Uterus (tissue), 3 donors: ENCODE measurements at regions not wholly inside any gene's neighbourhood (a gene's known extent, or its start where the extent isn't known, plus 50 kb on each side); places are given as distances from the start of the nearest gene placed in this dataset.

Source experiments
- DNase-seq, 2 donors: peaks; one replicate each; pipeline ENCODE4 v3.0.0-alpha.2; 2019 to 2020
- H3K27ac ChIP-seq, 2 donors: fragments of 200-600 bp; sonication (generic); 1 replicate in 1 of 2; 2 replicates in 1 of 2; pipeline ENCODE4 v1.5.1; 2016 to 2018
- H3K27me3 ChIP-seq, 2 donors: fragments of 200-600 bp; sonication (generic); one replicate each; pipeline ENCODE4 v1.5.1; 2018 to 2019; ENCODE audit warnings: control low read depth in 1 of 2
- H3K36me3 ChIP-seq, 2 donors: fragments of 200-600 bp; sonication (generic); one replicate each; pipeline ENCODE4 v1.5.1; 2019; ENCODE audit warnings: control low read depth in 1 of 2
- H3K4me1 ChIP-seq, 2 donors: fragments of 200-600 bp; sonication (generic); one replicate each; pipeline ENCODE4 v1.5.1; 2018 to 2019; ENCODE audit warnings: control low read depth in 1 of 2
- H3K4me3 ChIP-seq, 2 donors: fragments of 200-600 bp; sonication (generic); 1 replicate in 1 of 2; 2 replicates in 1 of 2; pipeline ENCODE4 v1.5.1; 2018 to 2019; ENCODE audit warnings: mild to moderate bottlenecking in 1 of 2
- H3K9me3 ChIP-seq, 2 donors: fragments of 200-600 bp; sonication (generic); one replicate each; pipeline ENCODE4 v1.5.1; 2019; ENCODE audit warnings: control low read depth in 1 of 2
- CTCF ChIP-seq, 4 experiments: fragments of 200-600 bp in 2 of 4; fragments of 450-650 bp in 2 of 4; sonication (generic) in 2 of 4; IDR thresholded peaks; one replicate each; pipeline ENCODE4 v1.5.1; 2016 to 2019; ENCODE audit warnings: antibody characterized with exemption in 4 of 4, mild to moderate bottlenecking in 2 of 4, moderate library complexity in 1 of 4
- POLR2A ChIP-seq, 2 donors: fragments of 450-650 bp; IDR thresholded peaks; one replicate each; pipeline ENCODE4 v1.6.1; 2016; ENCODE audit warnings: antibody characterized with exemption in 2 of 2, mild to moderate bottlenecking in 1 of 2, moderate library complexity in 1 of 2
- intact Hi-C: fragments of 100-400 bp; cut with DNase I; formaldehyde crosslinking; loops from one replicate; pipeline ENCODE4 v1.15.1; 2023; ENCODE audit warnings: low total_unique reads
- donor health status: DM: yes; HTN: yes; CAD: no.

- Histone ChIP-seq H3K4me3 (no peak overlapping the region), H3K27me3 (no peaks in the 10 kb centered on the region), H3K36me3 (no peaks in the 10 kb centered on the region), H3K9me3 (no peaks in the 10 kb centered on the region), H3K27ac (no peak overlapping the region), H3K4me1 (no peaks in the 10 kb centered on the region)
- intact Hi-C loops, result no loop called here
- DNase-seq, result no peak
- no peak for TF ChIP-seq POLR2A (IDR thresholded peaks at IDR 0.05)
- no peak for TF ChIP-seq CTCF (IDR thresholded peaks at IDR 0.05)
These were observed 124.8 kb downstream of the TMTC3 start for GRCh38 chr12:88266806-88267360.

- no peak for DNase-seq
- TF ChIP-seq POLR2A (IDR thresholded peaks at IDR 0.05) (no peak), CTCF (IDR thresholded peaks at IDR 0.05) (no peak)
- no peak overlapping the region for H3K27ac ChIP-seq
- H3K9me3 ChIP-seq, result no peaks in the 10 kb centered on the region
- no peaks in the 10 kb centered on the region for H3K36me3 ChIP-seq
- intact Hi-C loops, result no loop called here
- H3K27me3 ChIP-seq, result no peaks in the 10 kb centered on the region
- H3K4me3 ChIP-seq, result no peak overlapping the region
- H3K4me1 ChIP-seq, result no peaks in the 10 kb centered on the region
These were observed 125.5 kb downstream of the TMTC3 start for GRCh38 chr12:88267630-88268029.

DNA sequence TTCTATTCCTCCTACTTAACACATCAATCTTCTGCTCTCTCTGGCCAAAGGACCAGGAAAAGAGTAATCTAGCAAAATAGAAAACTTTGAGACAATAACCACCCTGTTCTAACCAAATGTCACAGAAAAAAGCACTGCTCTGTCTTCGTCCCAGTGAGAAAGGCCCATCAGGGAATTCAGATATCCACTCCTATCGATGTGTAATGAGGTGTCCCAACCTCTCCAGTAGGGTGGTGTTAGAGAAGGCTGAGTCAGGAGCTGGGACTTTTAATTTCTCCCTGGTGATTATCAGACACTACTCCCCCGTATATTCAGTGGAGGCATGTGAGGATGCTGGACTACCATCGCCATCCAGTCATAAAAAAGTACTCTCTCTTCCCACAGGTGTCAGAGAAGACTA lies 130.3 kb downstream of the TMTC3 start:
- TF ChIP-seq POLR2A (IDR thresholded peaks at IDR 0.05), result no peak
- no peak for TF ChIP-seq CTCF (IDR thresholded peaks at IDR 0.05)
- intact Hi-C loops, result no loop called here
- Histone ChIP-seq H3K4me1 (no peaks in the 10 kb centered on the region), H3K4me3 (no peak overlapping the region), H3K9me3 (no peaks in the 10 kb centered on the region), H3K27ac (no peak overlapping the region), H3K27me3 (peaks cover 0 to 5% of the 10 kb centered on the region in 2 donors), H3K36me3 (no peaks in the 10 kb centered on the region)
- no peak for DNase-seq

GRCh38 chr12:88273450-88273849 lies 131.3 kb downstream of the TMTC3 start:
- Histone ChIP-seq H3K36me3 (no peaks in the 10 kb centered on the region), H3K27me3 (peaks cover 0 to 5% of the 10 kb centered on the region in 2 donors), H3K4me3 (no peak overlapping the region), H3K9me3 (no peaks in the 10 kb centered on the region), H3K4me1 (no peaks in the 10 kb centered on the region), H3K27ac (no peak overlapping the region)
- no peak for DNase-seq
- intact Hi-C loops, result no loop called here
- TF ChIP-seq POLR2A (IDR thresholded peaks at IDR 0.05) (no peak), CTCF (IDR thresholded peaks at IDR 0.05) (no peak)

DNA sequence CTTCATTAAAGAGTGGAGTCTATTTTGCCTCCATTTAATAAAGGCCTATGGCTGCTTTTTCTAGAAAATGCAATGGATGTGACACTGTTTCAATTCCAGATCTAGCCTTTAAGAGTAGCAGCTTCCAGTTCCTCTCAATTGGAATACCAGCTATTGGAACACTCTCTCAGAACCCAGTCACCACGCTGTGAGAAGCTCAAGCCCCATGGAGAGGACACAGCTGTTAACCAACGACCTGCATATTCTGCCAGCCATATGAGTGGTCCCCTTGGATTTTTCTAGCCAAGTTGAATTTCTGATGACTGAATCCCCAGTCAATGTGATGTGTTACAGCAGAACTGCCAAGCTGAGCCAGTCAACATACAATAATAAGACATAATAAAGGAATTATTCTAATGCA lies 131.8 kb downstream of the TMTC3 start:
- no peak for DNase-seq
- H3K27ac ChIP-seq, result no peak overlapping the region
- intact Hi-C loops, result no loop called here
- no peaks in the 10 kb centered on the region for H3K36me3 ChIP-seq
- no peak overlapping the region for H3K4me3 ChIP-seq
- H3K27me3 ChIP-seq, result peaks cover 0 to 5% of the 10 kb centered on the region in 2 donors
- no peak for TF ChIP-seq POLR2A (IDR thresholded peaks at IDR 0.05)
- no peak for TF ChIP-seq CTCF (IDR thresholded peaks at IDR 0.05)
- no peaks in the 10 kb centered on the region for H3K4me1 ChIP-seq
- H3K9me3 ChIP-seq, result no peaks in the 10 kb centered on the region
